Endothelial cell of umbilical vein (primary cell): ENCODE measurements at regions not wholly inside any gene's neighbourhood (a gene's known extent, or its start where the extent isn't known, plus 50 kb on each side); places are given as distances from the start of the nearest gene placed in this dataset.

ENCODE experiments used
- BruUV-seq: library from RNA; stranded (reverse); fragments of 400-500 nt; replicated peaks from 2 replicates; lab custom pipeline; 2021; lab: Mats Ljungman, UMichigan
- CTCF ChIA-PET: fragments of 300-600, 350-600 bp; sonication (Branson Sonifier 250); formaldehyde crosslinking; loops from one replicate; lab custom pipeline; 2021; ENCODE audit warnings: antibody characterized with exemption, inconsistent platforms; lab: Charles Lee
- POLR2A ChIA-PET: fragments of 300-600, 350-600 bp; sonication (Branson Sonifier 250); formaldehyde crosslinking; loops from one replicate; lab custom pipeline; 2021; ENCODE audit warnings: antibody characterized with exemption, inconsistent platforms; lab: Charles Lee
- DNase-seq: peaks from one replicate; pipeline ENCODE4 v3.0.0-alpha.2; 2011; ENCODE audit warnings: low read depth, low spot score
- FAIRE-seq: peaks from 2 replicates; lab custom pipeline; 2011; peaks lifted over from hg19 to GRCh38; lab: Jason Lieb, UNC
- H2AFZ ChIP-seq: 2 replicates; pipeline ENCODE4 v1.6.0; 2012; ENCODE audit warnings: low read depth, low read length, control low read depth, inconsistent platforms
- H3K27ac ChIP-seq: 2 replicates; pipeline ENCODE4 v1.5.1; 2011; ENCODE audit warnings: low read depth, mild to moderate bottlenecking, control low read depth, low read length, moderate library complexity; ENCODE audit not compliant: insufficient read depth
- H3K27me3 ChIP-seq, 2 experiments: 2 replicates each; pipeline versions ENCODE4 v1.6.0 to v1.6.1; 2011; ENCODE audit warnings: low read length in 2 of 2, mixed read lengths in 1 of 2; ENCODE audit not compliant: control insufficient read depth in 2 of 2, insufficient read depth in 2 of 2
- H3K36me3 ChIP-seq, 2 experiments: 2 replicates in 1 of 2; 3 replicates in 1 of 2; pipeline ENCODE4 v1.5.1; 2011; ENCODE audit warnings: low read length in 2 of 2, mild to moderate bottlenecking in 1 of 2, moderate library complexity in 1 of 2; ENCODE audit not compliant: control insufficient read depth in 2 of 2, insufficient read depth in 2 of 2; ENCODE audit errors: extremely low read depth in 1 of 2
- H3K4me1 ChIP-seq: 3 replicates; pipeline ENCODE4 v1.5.1; 2011; ENCODE audit warnings: mild to moderate bottlenecking, low read length; ENCODE audit not compliant: control insufficient read depth, insufficient read depth; ENCODE audit errors: extremely low read depth
- H3K4me2 ChIP-seq: 2 replicates; pipeline ENCODE4 v1.6.1; 2011; ENCODE audit warnings: low read length, control low read depth, mixed read lengths; ENCODE audit not compliant: insufficient read depth
- H3K4me3 ChIP-seq, 3 experiments: fragments of 200-600 bp in 1 of 3; sonication (generic), shearing (Covaris generic) in 1 of 3; replicated peaks in 1 of 3; 2 replicates each; pipeline ENCODE4 v1.5.1; 2011 to 2016; ENCODE audit warnings: control low read depth in 3 of 3, low read length in 3 of 3, mild to moderate bottlenecking in 2 of 3, inconsistent platforms in 1 of 3, low read depth in 1 of 3, moderate library complexity in 1 of 3; ENCODE audit not compliant: insufficient read depth in 1 of 3
- H3K79me2 ChIP-seq: 2 replicates; pipeline ENCODE4 v1.6.0; 2012; ENCODE audit warnings: low read length, inconsistent platforms; ENCODE audit not compliant: control insufficient read depth, insufficient read depth
- H3K9ac ChIP-seq: replicated peaks from 2 replicates; pipeline ENCODE3; 2011; ENCODE audit warnings: low read length, control low read depth; ENCODE audit not compliant: insufficient read depth; ENCODE audit errors: extremely low read depth
- H3K9me1 ChIP-seq: replicated peaks from 3 replicates; pipeline ENCODE4 v1.6.0; 2011; ENCODE audit warnings: mild to moderate bottlenecking, low read length; ENCODE audit not compliant: control insufficient read depth, insufficient read depth; ENCODE audit errors: extremely low read depth
- H3K9me3 ChIP-seq: replicated peaks from 2 replicates; pipeline ENCODE4 v1.5.1; 2012; ENCODE audit warnings: low read length, inconsistent platforms; ENCODE audit not compliant: control insufficient read depth, insufficient read depth
- H4K20me1 ChIP-seq: replicated peaks from 2 replicates; pipeline ENCODE3; 2011; ENCODE audit warnings: mild to moderate bottlenecking, low read length; ENCODE audit not compliant: control insufficient read depth, insufficient read depth; ENCODE audit errors: extremely low read depth
- EZH2 ChIP-seq: IDR thresholded peaks from 2 replicates; pipeline ENCODE4 v1.6.1; 2012; ENCODE audit warnings: borderline replicate concordance, low read depth, mild to moderate bottlenecking, moderate library complexity, low read length, inconsistent platforms; ENCODE audit not compliant: severe bottlenecking
- FOS ChIP-seq: IDR thresholded peaks from 2 replicates; pipeline ENCODE4 v1.6.1; 2011; ENCODE audit warnings: mild to moderate bottlenecking, low read length, moderate library complexity, borderline replicate concordance; ENCODE audit not compliant: insufficient read depth
- JUN ChIP-seq: IDR thresholded peaks from 2 replicates; pipeline ENCODE4 v1.6.1; 2011; ENCODE audit warnings: borderline replicate concordance, low read depth; ENCODE audit not compliant: insufficient read length, insufficient read depth
- MAX ChIP-seq: IDR thresholded peaks from 2 replicates; pipeline ENCODE4 v1.6.1; 2011; ENCODE audit not compliant: insufficient read depth, insufficient read length
- POLR2A ChIP-seq: IDR thresholded peaks from 2 replicates; pipeline ENCODE4 v1.6.1; 2012; ENCODE audit warnings: low read depth, mild to moderate bottlenecking, control low read depth, low read length
- POLR2AphosphoS5 ChIP-seq: IDR thresholded peaks from 2 replicates; pipeline ENCODE4 v1.6.1; 2012; ENCODE audit warnings: low read depth, mild to moderate bottlenecking, control low read depth, low read length, moderate library complexity; ENCODE audit not compliant: insufficient read depth
- dilution Hi-C: fragments of 300-500 bp; cut with MboI; formaldehyde crosslinking; loops from one replicate; pipeline ENCODE4 v1.15.0; 2019; ENCODE audit warnings: low sequenced_read_pairs; ENCODE audit not compliant: extremely low pct_ligation_motif_present
- intact Hi-C: fragments of 100-400 bp; cut with micrococcal nuclease; formaldehyde crosslinking; loops from one replicate; pipeline ENCODE4 v1.10.0; 2022
- TF ChIP-seq, protein P1 (sequence below), 2 donors: IDR thresholded peaks; 1 replicate in 1 of 2; 2 replicates in 1 of 2; pipeline ENCODE4 v1.5.1; 2011; ENCODE audit warnings: low read length in 2 of 2, mild to moderate bottlenecking in 2 of 2, moderate library complexity in 2 of 2, control low read depth in 1 of 2, inconsistent platforms in 1 of 2, low read depth in 1 of 2; ENCODE audit not compliant: insufficient read depth in 1 of 2; ENCODE audit errors: extremely low read depth in 1 of 2

DNA sequence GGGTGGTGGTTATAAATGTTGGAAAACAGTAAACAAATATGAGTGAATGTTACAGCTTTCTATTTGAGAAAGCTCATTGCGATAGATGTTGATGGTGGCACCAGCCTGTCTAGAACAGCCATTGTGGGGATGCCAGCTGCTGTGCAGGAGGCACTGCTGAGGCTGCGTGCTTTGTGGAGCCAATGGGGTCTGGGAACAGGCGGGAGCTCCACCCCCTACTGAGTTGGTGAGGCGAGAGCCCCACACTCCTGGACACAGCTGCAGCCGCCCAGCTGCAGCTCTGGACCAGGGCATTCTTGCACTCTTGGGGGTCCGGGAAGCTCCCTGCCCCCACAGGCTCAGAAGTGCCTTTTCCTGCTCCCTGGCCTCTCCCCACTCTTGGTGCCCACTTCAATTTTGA lies 1147.1 kb upstream of the LRRTM3 start:
- Histone ChIP-seq H3K9ac (no peak overlapping the region), H3K4me2 (no peak overlapping the region), H3K9me1 (no peaks in the 10 kb centered on the region), H3K9me3 (no peaks in the 10 kb centered on the region), H3K36me3 (no peaks in the 10 kb centered on the region), H2AFZ (no peak overlapping the region), H3K79me2 (no peaks in the 10 kb centered on the region), H3K4me1 (no peaks in the 10 kb centered on the region), H3K27ac (no peak overlapping the region), H3K4me3 (no peak overlapping the region), H3K27me3 (no peaks in the 10 kb centered on the region), H4K20me1 (no peaks in the 10 kb centered on the region)
- no peak for FAIRE-seq
- no peak for DNase-seq
- ChIA-PET POLR2A (no interaction called here), CTCF (no interaction called here)
- intact Hi-C loops: no loop called here
- BruUV-seq: no TSS peak
- dilution Hi-C loops: no loop called here
- TF ChIP-seq MAX (no peak), EZH2 (no peak), POLR2AphosphoS5 (no peak), FOS (no peak)

GRCh38 chr10:65779985-65780384 lies 1145.9 kb upstream of the LRRTM3 start:
- H3K27ac ChIP-seq: no peak overlapping the region
- FAIRE-seq: no peak
- H3K4me2 ChIP-seq: no peak overlapping the region
- ChIA-PET POLR2A (no interaction called here), CTCF (no interaction called here)
- intact Hi-C loops: no loop called here
- no peak for DNase-seq
- H3K27me3 ChIP-seq: no peaks in the 10 kb centered on the region
- TF ChIP-seq FOS: no peak
- TF ChIP-seq POLR2A: no peak
- TF ChIP-seq, protein P1, sequence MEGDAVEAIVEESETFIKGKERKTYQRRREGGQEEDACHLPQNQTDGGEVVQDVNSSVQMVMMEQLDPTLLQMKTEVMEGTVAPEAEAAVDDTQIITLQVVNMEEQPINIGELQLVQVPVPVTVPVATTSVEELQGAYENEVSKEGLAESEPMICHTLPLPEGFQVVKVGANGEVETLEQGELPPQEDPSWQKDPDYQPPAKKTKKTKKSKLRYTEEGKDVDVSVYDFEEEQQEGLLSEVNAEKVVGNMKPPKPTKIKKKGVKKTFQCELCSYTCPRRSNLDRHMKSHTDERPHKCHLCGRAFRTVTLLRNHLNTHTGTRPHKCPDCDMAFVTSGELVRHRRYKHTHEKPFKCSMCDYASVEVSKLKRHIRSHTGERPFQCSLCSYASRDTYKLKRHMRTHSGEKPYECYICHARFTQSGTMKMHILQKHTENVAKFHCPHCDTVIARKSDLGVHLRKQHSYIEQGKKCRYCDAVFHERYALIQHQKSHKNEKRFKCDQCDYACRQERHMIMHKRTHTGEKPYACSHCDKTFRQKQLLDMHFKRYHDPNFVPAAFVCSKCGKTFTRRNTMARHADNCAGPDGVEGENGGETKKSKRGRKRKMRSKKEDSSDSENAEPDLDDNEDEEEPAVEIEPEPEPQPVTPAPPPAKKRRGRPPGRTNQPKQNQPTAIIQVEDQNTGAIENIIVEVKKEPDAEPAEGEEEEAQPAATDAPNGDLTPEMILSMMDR (IDR thresholded peaks at IDR 0.05; ENCODE audit: extremely low read depth in 1 of 2, insufficient read depth in 1 of 2, low read depth in 1 of 2, low read length in 2 of 2): no peak
- no peak for TF ChIP-seq EZH2
- no peak for TF ChIP-seq MAX
- TF ChIP-seq POLR2AphosphoS5: no peak
- no peak for TF ChIP-seq JUN
- H3K4me1 ChIP-seq: no peaks in the 10 kb centered on the region
- H2AFZ ChIP-seq: no peak overlapping the region
- BruUV-seq: no TSS peak
- no peak overlapping the region for H3K9ac ChIP-seq
- no peaks in the 10 kb centered on the region for H3K9me3 ChIP-seq
- dilution Hi-C loops: no loop called here
- no peaks in the 10 kb centered on the region for H3K79me2 ChIP-seq
- no peaks in the 10 kb centered on the region for H3K36me3 ChIP-seq
- H3K4me3 ChIP-seq: no peak overlapping the region
- no peaks in the 10 kb centered on the region for H3K9me1 ChIP-seq
- H4K20me1 ChIP-seq: no peaks in the 10 kb centered on the region
